Gastrocnemius medialis (tissue), 4 donors: ENCODE measurements at regions not wholly inside any gene's neighbourhood (a gene's known extent, or its start where the extent isn't known, plus 50 kb on each side); places are given as distances from the start of the nearest gene placed in this dataset.

ENCODE experiments used
- CTCF ChIP-seq, 5 experiments: fragments of 450-650 bp in 3 of 5; fragments of 200-600 bp in 2 of 5; sonication (generic) in 2 of 5; IDR thresholded peaks in 4 of 5; conservative IDR thresholded peaks in 1 of 5; 1 replicate in 4 of 5; 2 replicates in 1 of 5; pipeline ENCODE4 v1.5.1; 2016 to 2019; ENCODE audit warnings: antibody characterized with exemption in 5 of 5, mild to moderate bottlenecking in 3 of 5, moderate library complexity in 3 of 5
- POLR2A ChIP-seq, 2 donors: fragments of 450-650 bp; IDR thresholded peaks; one replicate each; pipeline ENCODE4 v1.6.1; 2017; ENCODE audit warnings: antibody characterized with exemption in 2 of 2, mild to moderate bottlenecking in 2 of 2, moderate library complexity in 2 of 2

GRCh38 chr12:113676117-113676516 is 204.4 kb upstream of the LHX5 start:
- TF ChIP-seq CTCF (IDR thresholded peaks at IDR 0.05 in 4 of 5, conservative IDR thresholded peaks at IDR 0.05 in 1 of 5): no peak
- no peak for TF ChIP-seq POLR2A (IDR thresholded peaks at IDR 0.05)
